ENCODE measurements at regions not wholly inside any gene's neighbourhood (a gene's known extent, or its start where the extent isn't known, plus 50 kb on each side); places are given as distances from the start of the nearest gene placed in this dataset.

- H3K9me3 ChIP-seq (replicated peaks in 1 of 2; ENCODE audit: control insufficient read depth in 1 of 2, insufficient read depth in 1 of 2, low read length in 2 of 2): no peaks in the 10 kb centered on the region
- no peaks in the 10 kb centered on the region for H4K20me1 ChIP-seq (ENCODE audit: insufficient read depth, low read length)
- H3K79me2 ChIP-seq (ENCODE audit: insufficient read depth, low read length): no peaks in the 10 kb centered on the region
- H3K4me1 ChIP-seq (ENCODE audit: control insufficient read depth in 1 of 2, insufficient read depth in 2 of 2, low read length in 2 of 2): no peaks in the 10 kb centered on the region
- Mint-ChIP-seq H3K4me3 (no peak overlapping the region), H3K4me1 (no peaks in the 10 kb centered on the region), H3K27me3 (ENCODE audit: low read depth in 3 of 3) (no peaks in the 10 kb centered on the region), H3K9me3 (peaks cover 0 to 2% (median 0%) of the 10 kb centered on the region in 7 donors), H3K36me3 (no peaks in the 10 kb centered on the region), H3K27ac (no peak overlapping the region)
- no peak overlapping the region for H3K9ac ChIP-seq (ENCODE audit: insufficient read depth, low read length, poor library complexity, severe bottlenecking)
- intact Hi-C loops (cut with micrococcal nuclease): no loop called here
- H3K4me3 ChIP-seq (replicated peaks in 1 of 3; ENCODE audit: low read depth in 2 of 3, low read length in 3 of 3): no peak overlapping the region
- H3K27me3 ChIP-seq (ENCODE audit: control insufficient read depth in 2 of 2, insufficient read depth in 2 of 2, low read length in 2 of 2): no peaks in the 10 kb centered on the region
- DNase-seq: no peak
- H3K27ac ChIP-seq (ENCODE audit: low read depth in 1 of 2, low read length in 2 of 2): no peak overlapping the region
- TF ChIP-seq CTCF (IDR thresholded peaks at IDR 0.05): no peak
- 83% methylated on average over 1 of the region's 5 CpGs for WGBS (ENCODE audit: insufficient coverage)
- H2AFZ ChIP-seq (ENCODE audit: insufficient read depth, low read depth, low read length, poor library complexity, severe bottlenecking): no peak overlapping the region
- no peaks in the 10 kb centered on the region for H3K36me3 ChIP-seq (replicated peaks in 1 of 2; ENCODE audit: control insufficient read depth in 1 of 2, insufficient read depth in 2 of 2, low read length in 2 of 2)
- H3K4me2 ChIP-seq (replicated peaks; ENCODE audit: extremely low read depth, low read length, poor library complexity, severe bottlenecking): no peak overlapping the region
These were observed 482.8 kb upstream of the TBX3 start for GRCh38 chr12:115166698-115167315.

DNA sequence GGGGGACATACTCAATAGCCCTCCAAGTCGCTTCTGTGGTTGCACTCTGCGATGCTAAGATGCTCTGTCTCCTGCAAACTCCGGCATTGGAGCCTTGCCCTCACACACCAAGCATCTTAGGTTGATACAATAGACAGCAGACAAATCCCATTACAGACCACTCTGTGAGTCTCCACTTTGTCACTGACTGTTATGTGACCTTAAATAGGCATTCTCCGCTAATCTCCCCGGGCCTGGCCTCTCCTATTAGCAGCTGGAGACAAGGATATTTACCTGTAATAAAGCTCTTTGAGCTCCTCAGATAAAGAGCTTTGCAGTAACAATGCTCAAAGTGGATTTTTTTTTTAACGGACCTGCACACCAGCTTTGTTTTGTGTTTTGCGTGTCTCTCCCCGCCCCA, 479.7 kb upstream of the TBX3 start:
- no peak overlapping the region for H2AFZ ChIP-seq (ENCODE audit: insufficient read depth, low read depth, low read length, poor library complexity, severe bottlenecking)
- Mint-ChIP-seq H3K4me3 (no peak overlapping the region), H3K27ac (no peak overlapping the region), H3K27me3 (ENCODE audit: low read depth in 3 of 3) (no peaks in the 10 kb centered on the region), H3K4me1 (no peaks in the 10 kb centered on the region), H3K9me3 (peaks cover 0 to 2% (median 0%) of the 10 kb centered on the region in 7 donors), H3K36me3 (no peaks in the 10 kb centered on the region)
- no peaks in the 10 kb centered on the region for H3K4me1 ChIP-seq (ENCODE audit: control insufficient read depth in 1 of 2, insufficient read depth in 2 of 2, low read length in 2 of 2)
- no peak overlapping the region for H3K27ac ChIP-seq (ENCODE audit: low read depth in 1 of 2, low read length in 2 of 2)
- H3K4me3 ChIP-seq (replicated peaks in 1 of 3; ENCODE audit: low read depth in 2 of 3, low read length in 3 of 3): no peak overlapping the region
- intact Hi-C loops (cut with micrococcal nuclease): no loop called here
- H3K4me2 ChIP-seq (replicated peaks; ENCODE audit: extremely low read depth, low read length, poor library complexity, severe bottlenecking): no peak overlapping the region
- H3K79me2 ChIP-seq (ENCODE audit: insufficient read depth, low read length): no peaks in the 10 kb centered on the region
- no peaks in the 10 kb centered on the region for H3K9me3 ChIP-seq (replicated peaks in 1 of 2; ENCODE audit: control insufficient read depth in 1 of 2, insufficient read depth in 1 of 2, low read length in 2 of 2)
- H3K9ac ChIP-seq (ENCODE audit: insufficient read depth, low read length, poor library complexity, severe bottlenecking): no peak overlapping the region
- 58% methylated on average over 5 of the region's 8 CpGs for WGBS (ENCODE audit: insufficient coverage)
- no peaks in the 10 kb centered on the region for H4K20me1 ChIP-seq (ENCODE audit: insufficient read depth, low read length)
- DNase-seq: no peak
- no peak for TF ChIP-seq CTCF (IDR thresholded peaks at IDR 0.05)
- H3K36me3 ChIP-seq (replicated peaks in 1 of 2; ENCODE audit: control insufficient read depth in 1 of 2, insufficient read depth in 2 of 2, low read length in 2 of 2): no peaks in the 10 kb centered on the region
- no peaks in the 10 kb centered on the region for H3K27me3 ChIP-seq (ENCODE audit: control insufficient read depth in 2 of 2, insufficient read depth in 2 of 2, low read length in 2 of 2)
